WTC11 (cell line): ENCODE measurements at regions not wholly inside any gene's neighbourhood (a gene's known extent, or its start where the extent isn't known, plus 50 kb on each side); places are given as distances from the start of the nearest gene placed in this dataset.

Source experiments
- ATAC-seq: fragments of 200-7000 bp; cut with Tn5 transposase; 2 replicates; pipeline ENCODE4 v1.10.0; 2021; ENCODE audit warnings: mild to moderate bottlenecking, moderate library complexity
- CTCF ChIA-PET: fragments of 300-600 bp; sonication (Branson Sonifier 250); formaldehyde crosslinking; loops from one replicate; lab custom pipeline; 2021; ENCODE audit warnings: antibody characterized with exemption; lab: Charles Lee
- POLR2A ChIA-PET: fragments of 350-600 bp; sonication (Branson Sonifier 250); formaldehyde crosslinking; loops from one replicate; lab custom pipeline; 2021; ENCODE audit warnings: antibody characterized with exemption; lab: Charles Lee
- DNase-seq: peaks from one replicate; pipeline ENCODE4 v3.0.0; 2021; ENCODE audit warnings: low spot score
- H3K27ac Mint-ChIP-seq: 2 replicates; pipeline ENCODE4 v1.8.0; 2021; ENCODE audit warnings: mixed read lengths
- H3K27me3 Mint-ChIP-seq: 2 replicates; pipeline ENCODE4 v1.8.0; 2021; ENCODE audit warnings: low read depth, mild to moderate bottlenecking, moderate library complexity, mixed read lengths
- H3K36me3 Mint-ChIP-seq: 2 replicates; pipeline ENCODE4 v1.8.0; 2021; ENCODE audit warnings: mixed read lengths
- H3K4me1 Mint-ChIP-seq: 2 replicates; pipeline ENCODE4 v1.8.0; 2022; ENCODE audit warnings: mixed read lengths
- H3K4me3 Mint-ChIP-seq: 2 replicates; pipeline ENCODE4 v1.8.0; 2021; ENCODE audit warnings: mild to moderate bottlenecking, moderate library complexity, mixed read lengths
- H3K9me3 Mint-ChIP-seq: 2 replicates; pipeline ENCODE4 v1.8.0; 2021; ENCODE audit warnings: mixed read lengths
- AFF4 ChIP-seq: sonication (generic); formaldehyde crosslinking; IDR thresholded peaks from 2 replicates; pipeline ENCODE4 v1.8.1; 2023; ENCODE audit warnings: mild to moderate bottlenecking, missing genetic modification reagents, borderline replicate concordance
- ATF1 ChIP-seq: sonication (generic); formaldehyde crosslinking; IDR thresholded peaks from 2 replicates; pipeline ENCODE4 v1.8.1; 2023; ENCODE audit warnings: mild to moderate bottlenecking, moderate library complexity, missing genetic modification reagents
- CBFB ChIP-seq: sonication (generic); formaldehyde crosslinking; IDR thresholded peaks from 2 replicates; pipeline ENCODE4 v1.8.1; 2022; ENCODE audit warnings: mild to moderate bottlenecking, low read depth, missing genetic modification reagents
- CREM ChIP-seq: sonication (generic); formaldehyde crosslinking; IDR thresholded peaks from 2 replicates; pipeline ENCODE4 v1.8.1; 2022; ENCODE audit warnings: mild to moderate bottlenecking, missing genetic modification reagents, moderate library complexity
- ESRRA ChIP-seq: sonication (generic); formaldehyde crosslinking; IDR thresholded peaks from 2 replicates; pipeline ENCODE4 v1.8.1; 2022; ENCODE audit warnings: mild to moderate bottlenecking, missing genetic modification reagents, borderline replicate concordance
- FOXK1 ChIP-seq: sonication (generic); formaldehyde crosslinking; IDR thresholded peaks from 2 replicates; pipeline ENCODE4 v1.8.0; 2022; ENCODE audit warnings: mild to moderate bottlenecking, moderate library complexity, missing genetic modification reagents
- GRHL2 ChIP-seq: fragments of 250-450 bp; sonication (Bioruptor Pico); IDR thresholded peaks from 2 replicates; pipeline ENCODE4 v1.8.0; 2022; ENCODE audit warnings: mild to moderate bottlenecking, moderate library complexity; ENCODE audit not compliant: insufficient replicate concordance, severe bottlenecking
- MXD4 ChIP-seq: fragments of 250-450 bp; sonication (Bioruptor Pico); IDR thresholded peaks from 2 replicates; pipeline ENCODE4 v1.8.0; 2021; ENCODE audit warnings: mild to moderate bottlenecking, moderate library complexity, borderline replicate concordance
- PRRX2 ChIP-seq: fragments of 250-450 bp; sonication (Bioruptor Pico); IDR thresholded peaks from 2 replicates; pipeline ENCODE4 v1.8.0; 2021; ENCODE audit warnings: mild to moderate bottlenecking
- SP1 ChIP-seq: sonication (generic); formaldehyde crosslinking; conservative IDR thresholded peaks from 2 replicates; pipeline ENCODE4 v1.8.1; 2022; ENCODE audit warnings: missing genetic modification reagents
- STAT6 ChIP-seq: sonication (generic); formaldehyde crosslinking; conservative IDR thresholded peaks from 2 replicates; pipeline ENCODE4 v1.8.1; 2023; ENCODE audit warnings: mild to moderate bottlenecking, low read depth, missing genetic modification reagents, moderate library complexity
- TP53 ChIP-seq: sonication (generic); formaldehyde crosslinking; IDR thresholded peaks from 2 replicates; pipeline ENCODE4 v1.8.1; 2023; ENCODE audit warnings: mild to moderate bottlenecking, missing genetic modification reagents
- USF1 ChIP-seq: sonication (generic); formaldehyde crosslinking; IDR thresholded peaks from 2 replicates; pipeline ENCODE4 v1.8.0; 2022; ENCODE audit warnings: mild to moderate bottlenecking, missing genetic modification reagents
- ZBTB21 ChIP-seq: sonication (generic); formaldehyde crosslinking; IDR thresholded peaks from 2 replicates; pipeline ENCODE4 v1.8.1; 2023; ENCODE audit warnings: mild to moderate bottlenecking, missing genetic modification reagents, borderline replicate concordance
- ZMAT4 ChIP-seq: fragments of 250-450 bp; sonication (Bioruptor Pico); IDR thresholded peaks from 2 replicates; pipeline ENCODE4 v1.9.0; 2021; ENCODE audit warnings: mild to moderate bottlenecking
- ZNF121 ChIP-seq: sonication (generic); formaldehyde crosslinking; IDR thresholded peaks from 2 replicates; pipeline ENCODE4 v1.8.0; 2023; ENCODE audit warnings: missing genetic modification reagents
- ZNF416 ChIP-seq: fragments of 250-450 bp; sonication (Bioruptor Pico); IDR thresholded peaks from 2 replicates; pipeline ENCODE4 v1.9.0; 2021; ENCODE audit warnings: mild to moderate bottlenecking, inconsistent platforms
- ZNF423 ChIP-seq: fragments of 250-450 bp; sonication (Bioruptor Pico); IDR thresholded peaks from 2 replicates; pipeline ENCODE4 v2.1.2; 2022; ENCODE audit warnings: mild to moderate bottlenecking, moderate library complexity
- ZNF671 ChIP-seq: fragments of 250-450 bp; sonication (Bioruptor Pico); IDR thresholded peaks from 2 replicates; pipeline ENCODE4 v1.8.0; 2021; ENCODE audit warnings: mild to moderate bottlenecking
- TF ChIP-seq, protein P1 (sequence below): sonication (generic); formaldehyde crosslinking; IDR thresholded peaks from 2 replicates; pipeline ENCODE4 v1.8.0; 2022; ENCODE audit warnings: mild to moderate bottlenecking, missing genetic modification reagents
- TF ChIP-seq, protein P2 (sequence below): sonication (generic); formaldehyde crosslinking; IDR thresholded peaks from 2 replicates; pipeline ENCODE4 v1.8.0; 2022; ENCODE audit warnings: mild to moderate bottlenecking, missing genetic modification reagents

DNA sequence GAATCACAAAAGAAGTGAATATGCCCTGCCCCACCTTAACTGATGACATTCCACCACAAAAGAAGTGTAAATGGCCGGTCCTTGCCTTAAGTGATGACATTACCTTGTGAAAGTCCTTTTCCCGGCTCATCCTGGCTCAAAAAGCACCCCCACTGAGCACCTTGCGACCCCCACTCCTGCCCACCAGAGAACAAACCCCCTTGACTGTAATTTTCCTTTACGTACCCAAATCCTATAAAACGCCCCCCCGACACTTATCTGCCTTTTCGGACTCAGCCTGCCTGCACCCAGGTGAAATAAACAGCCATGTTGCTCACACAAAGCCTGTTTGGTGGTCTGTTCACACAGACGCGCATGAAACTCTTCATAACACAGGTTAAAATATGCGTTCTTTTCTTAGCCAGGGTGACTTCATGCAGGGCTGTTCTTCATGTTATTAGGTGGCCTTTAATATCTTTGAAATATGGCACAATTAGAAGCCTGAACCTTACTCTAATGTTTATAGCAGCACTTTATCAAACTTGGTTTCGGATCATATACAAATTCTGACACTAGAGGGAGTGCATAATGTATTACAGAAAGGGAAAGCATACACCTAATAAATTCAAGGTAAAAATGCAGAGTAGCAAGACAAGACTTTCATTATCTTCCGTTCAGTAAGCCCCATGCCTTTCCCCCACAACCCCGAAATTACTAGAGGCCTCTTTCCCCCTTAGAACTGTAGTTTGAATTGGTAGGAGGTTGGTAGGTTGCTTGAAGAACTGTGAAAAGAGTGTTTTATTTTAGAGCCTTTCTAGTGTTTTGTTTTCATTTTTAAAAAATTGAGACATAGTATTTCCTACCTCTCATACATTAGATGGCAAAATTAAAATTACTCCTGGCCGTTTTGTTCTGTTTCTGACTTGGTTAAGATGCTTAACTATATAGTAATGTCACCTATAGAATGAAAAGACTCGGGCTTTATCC lies 117.9 kb downstream of the NPY start:
- ChIA-PET CTCF (interaction anchor here (0.5 kb wide), 1 partner anchor 9 kb away, joined by 4 read pairs; no protein-coding TSS in a partner anchor), POLR2A (no interaction called here)
- H3K27ac Mint-ChIP-seq, result peak overlapping the region; percentile 96
- peaks cover 41% of the 10 kb centered on the region for H3K4me1 Mint-ChIP-seq
- no peaks in the 10 kb centered on the region for H3K9me3 Mint-ChIP-seq
- peaks cover 88% of the 10 kb centered on the region for H3K36me3 Mint-ChIP-seq
- no peaks in the 10 kb centered on the region; the same call in 1 of the 2 replicates for H3K27me3 Mint-ChIP-seq
- TF ChIP-seq FOXK1 (CRISPR knock-in tag) (peak; percentile 54; the same call in 1 of the 2 replicates), GRHL2 (CRISPR knock-in tag) (no peak), SP1 (CRISPR knock-in tag) (0 out of 2 replicates have a peak, but pooled peaks have one; percentile 26), AFF4 (CRISPR knock-in tag) (peak; percentile 36; the same call in 1 of the 2 replicates)
- no peak for DNase-seq
- peak; percentile 27 for ATAC-seq
- peak overlapping the region; percentile 95 for H3K4me3 Mint-ChIP-seq

GRCh38 chr7:24402655-24403054 lies 118.7 kb downstream of the NPY start:
- Mint-ChIP-seq H3K27me3 (no peaks in the 10 kb centered on the region; the same call in 1 of the 2 replicates), H3K9me3 (no peaks in the 10 kb centered on the region), H3K27ac (peak overlapping the region; percentile 98), H3K4me3 (peak overlapping the region; percentile 95), H3K36me3 (peaks cover 81% of the 10 kb centered on the region), H3K4me1 (peaks cover 48% of the 10 kb centered on the region)
- no peak for TF ChIP-seq ZNF416 (CRISPR knock-in tag)
- TF ChIP-seq STAT6 (CRISPR knock-in tag), result no peak
- TF ChIP-seq ZBTB21, result no peak
- TF ChIP-seq SP1 (CRISPR knock-in tag), result no peak
- TF ChIP-seq, protein P1, sequence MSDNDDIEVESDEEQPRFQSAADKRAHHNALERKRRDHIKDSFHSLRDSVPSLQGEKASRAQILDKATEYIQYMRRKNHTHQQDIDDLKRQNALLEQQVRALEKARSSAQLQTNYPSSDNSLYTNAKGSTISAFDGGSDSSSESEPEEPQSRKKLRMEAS (CRISPR knock-in tag), result no peak
- no peak for TF ChIP-seq ZNF121 (CRISPR knock-in tag)
- no peak for TF ChIP-seq MXD4 (CRISPR knock-in tag)
- no peak for TF ChIP-seq ZMAT4 (CRISPR knock-in tag)
- TF ChIP-seq CREM, result no peak
- TF ChIP-seq ESRRA (CRISPR knock-in tag), result no peak
- TF ChIP-seq GRHL2 (CRISPR knock-in tag), result no peak
- TF ChIP-seq ZNF423 (CRISPR knock-in tag), result no peak
- TF ChIP-seq USF1 (CRISPR knock-in tag), result no peak
- no peak for TF ChIP-seq TP53 (CRISPR knock-in tag)
- no peak for TF ChIP-seq CBFB (CRISPR knock-in tag)
- no peak for TF ChIP-seq ATF1 (CRISPR knock-in tag)
- TF ChIP-seq, protein P2, sequence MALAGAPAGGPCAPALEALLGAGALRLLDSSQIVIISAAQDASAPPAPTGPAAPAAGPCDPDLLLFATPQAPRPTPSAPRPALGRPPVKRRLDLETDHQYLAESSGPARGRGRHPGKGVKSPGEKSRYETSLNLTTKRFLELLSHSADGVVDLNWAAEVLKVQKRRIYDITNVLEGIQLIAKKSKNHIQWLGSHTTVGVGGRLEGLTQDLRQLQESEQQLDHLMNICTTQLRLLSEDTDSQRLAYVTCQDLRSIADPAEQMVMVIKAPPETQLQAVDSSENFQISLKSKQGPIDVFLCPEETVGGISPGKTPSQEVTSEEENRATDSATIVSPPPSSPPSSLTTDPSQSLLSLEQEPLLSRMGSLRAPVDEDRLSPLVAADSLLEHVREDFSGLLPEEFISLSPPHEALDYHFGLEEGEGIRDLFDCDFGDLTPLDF (CRISPR knock-in tag), result no peak
- no peak for TF ChIP-seq ZNF671
- TF ChIP-seq PRRX2 (CRISPR knock-in tag), result no peak
- ChIA-PET CTCF (interaction anchor here (0.5 kb wide), 1 partner anchor 10 kb away, joined by 4 read pairs; no protein-coding TSS in a partner anchor), POLR2A (no interaction called here)
- no peak for ATAC-seq
- no peak for DNase-seq
